ENCODE measurements at regions not wholly inside any gene's neighbourhood (a gene's known extent, or its start where the extent isn't known, plus 50 kb on each side); places are given as distances from the start of the nearest gene placed in this dataset.

GRCh38 chr2:181142514-181142913 lies 162.1 kb downstream of the UBE2E3 start:
- TF ChIP-seq, protein P1, sequence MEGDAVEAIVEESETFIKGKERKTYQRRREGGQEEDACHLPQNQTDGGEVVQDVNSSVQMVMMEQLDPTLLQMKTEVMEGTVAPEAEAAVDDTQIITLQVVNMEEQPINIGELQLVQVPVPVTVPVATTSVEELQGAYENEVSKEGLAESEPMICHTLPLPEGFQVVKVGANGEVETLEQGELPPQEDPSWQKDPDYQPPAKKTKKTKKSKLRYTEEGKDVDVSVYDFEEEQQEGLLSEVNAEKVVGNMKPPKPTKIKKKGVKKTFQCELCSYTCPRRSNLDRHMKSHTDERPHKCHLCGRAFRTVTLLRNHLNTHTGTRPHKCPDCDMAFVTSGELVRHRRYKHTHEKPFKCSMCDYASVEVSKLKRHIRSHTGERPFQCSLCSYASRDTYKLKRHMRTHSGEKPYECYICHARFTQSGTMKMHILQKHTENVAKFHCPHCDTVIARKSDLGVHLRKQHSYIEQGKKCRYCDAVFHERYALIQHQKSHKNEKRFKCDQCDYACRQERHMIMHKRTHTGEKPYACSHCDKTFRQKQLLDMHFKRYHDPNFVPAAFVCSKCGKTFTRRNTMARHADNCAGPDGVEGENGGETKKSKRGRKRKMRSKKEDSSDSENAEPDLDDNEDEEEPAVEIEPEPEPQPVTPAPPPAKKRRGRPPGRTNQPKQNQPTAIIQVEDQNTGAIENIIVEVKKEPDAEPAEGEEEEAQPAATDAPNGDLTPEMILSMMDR (IDR thresholded peaks at IDR 0.05): no peak
- no peak for TF ChIP-seq POLR2A (IDR thresholded peaks at IDR 0.05)
